LoVo (cell line): ENCODE measurements at regions not wholly inside any gene's neighbourhood (a gene's known extent, or its start where the extent isn't known, plus 50 kb on each side); places are given as distances from the start of the nearest gene placed in this dataset.

Experiments used
- DNase-seq: peaks from one replicate; pipeline ENCODE4 v3.0.0-alpha.2; 2016; ENCODE audit warnings: low spot score

DNA sequence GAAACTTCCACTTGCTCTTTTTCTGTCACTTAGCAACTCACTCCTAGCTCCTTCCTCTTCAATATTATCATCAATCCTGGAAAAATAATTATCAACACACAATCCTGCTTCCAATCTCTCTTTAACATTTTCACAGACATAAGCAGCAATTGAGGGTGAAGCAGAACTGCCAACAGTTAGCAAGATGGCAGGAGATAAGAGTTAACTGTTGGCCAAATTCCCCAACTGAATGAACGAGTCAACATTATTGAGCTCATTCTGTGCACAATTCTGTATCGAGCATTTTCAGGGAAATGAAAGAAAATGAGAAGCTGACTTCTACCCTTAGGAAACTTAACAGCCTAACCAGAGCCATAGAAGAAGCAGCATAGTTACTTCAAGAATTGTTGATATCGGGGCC lies 152.0 kb downstream of the KCNA5 start:
- DNase-seq, result no peak

DNA sequence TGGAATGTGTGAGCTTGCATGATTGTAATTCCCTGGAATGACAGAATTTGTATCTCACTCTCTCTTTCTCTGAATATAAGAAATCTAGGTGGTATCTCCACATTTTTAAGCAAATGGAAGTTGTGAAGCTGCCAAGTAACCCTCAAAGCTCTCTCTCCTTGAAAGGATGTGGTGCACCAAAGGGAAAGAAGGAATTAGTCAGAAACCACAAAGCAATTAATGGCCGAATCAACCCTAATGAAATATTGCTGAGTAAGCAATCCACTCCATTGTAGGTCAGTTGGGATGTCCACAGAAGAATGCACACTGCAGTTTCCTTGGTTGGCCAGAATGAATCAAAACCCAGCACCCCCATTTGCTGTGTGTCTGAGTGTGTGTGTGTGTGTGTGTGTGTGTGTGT lies 153.5 kb downstream of the KCNA5 start:
- DNase-seq, result no peak

DNA sequence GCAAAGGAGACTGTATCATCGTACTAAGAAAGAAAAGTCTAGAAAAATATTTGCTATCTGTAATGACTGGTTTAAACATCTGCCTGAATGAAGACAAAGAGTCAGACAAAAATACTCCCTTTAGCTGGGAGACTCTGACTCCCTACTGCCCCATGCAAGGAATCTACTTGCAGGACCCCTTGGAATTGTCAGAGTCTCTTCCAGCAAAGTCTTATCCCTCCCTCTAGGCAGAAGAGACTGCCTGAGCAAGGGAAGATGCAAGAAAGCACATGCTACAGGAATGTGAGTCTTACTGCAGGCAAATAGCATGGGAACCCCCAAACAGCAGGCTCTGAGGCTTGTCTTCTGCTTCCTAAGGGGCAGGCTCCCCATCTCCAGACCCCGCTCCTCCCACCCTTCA lies 154.0 kb downstream of the KCNA5 start:
- DNase-seq, result no peak

DNA sequence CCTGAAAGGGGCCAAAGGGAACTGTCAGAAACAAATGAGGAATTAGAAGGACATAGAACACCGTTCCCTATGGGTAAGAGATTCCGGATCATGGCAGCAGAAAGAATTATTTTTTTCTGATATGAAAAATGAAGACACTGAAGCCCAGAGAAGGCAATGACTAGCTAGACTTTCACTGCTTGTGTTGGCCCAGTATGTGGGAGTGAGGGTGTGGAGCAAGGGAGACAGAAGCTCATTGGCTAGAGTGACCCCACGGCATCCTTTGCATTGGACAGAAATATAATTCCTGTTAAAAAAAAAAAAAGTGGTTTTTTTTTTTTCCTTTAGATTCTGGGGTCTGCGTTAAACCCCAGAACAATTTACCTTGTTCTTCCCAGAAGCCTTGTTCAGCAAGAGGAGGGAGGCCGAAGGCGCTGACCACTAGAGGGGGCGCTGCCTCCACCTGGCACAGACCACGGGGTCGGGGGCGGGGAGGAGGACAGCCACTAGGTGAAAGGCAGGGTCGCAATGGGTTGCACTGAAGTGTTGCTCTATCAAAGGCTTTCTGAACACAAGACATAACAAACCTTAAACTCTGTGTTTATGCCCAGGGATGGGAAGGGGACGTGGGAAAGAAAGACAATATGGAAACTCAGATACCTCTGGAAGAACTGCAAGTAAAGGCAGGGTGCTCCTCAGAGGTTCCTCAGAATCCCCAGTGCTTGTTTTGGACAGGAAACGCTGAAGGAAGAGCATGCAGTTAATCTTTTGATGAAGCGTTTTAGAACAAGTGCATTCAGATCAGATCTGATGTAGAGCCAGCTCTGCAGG lies 156.8 kb downstream of the KCNA5 start:
- no peak for DNase-seq

DNA sequence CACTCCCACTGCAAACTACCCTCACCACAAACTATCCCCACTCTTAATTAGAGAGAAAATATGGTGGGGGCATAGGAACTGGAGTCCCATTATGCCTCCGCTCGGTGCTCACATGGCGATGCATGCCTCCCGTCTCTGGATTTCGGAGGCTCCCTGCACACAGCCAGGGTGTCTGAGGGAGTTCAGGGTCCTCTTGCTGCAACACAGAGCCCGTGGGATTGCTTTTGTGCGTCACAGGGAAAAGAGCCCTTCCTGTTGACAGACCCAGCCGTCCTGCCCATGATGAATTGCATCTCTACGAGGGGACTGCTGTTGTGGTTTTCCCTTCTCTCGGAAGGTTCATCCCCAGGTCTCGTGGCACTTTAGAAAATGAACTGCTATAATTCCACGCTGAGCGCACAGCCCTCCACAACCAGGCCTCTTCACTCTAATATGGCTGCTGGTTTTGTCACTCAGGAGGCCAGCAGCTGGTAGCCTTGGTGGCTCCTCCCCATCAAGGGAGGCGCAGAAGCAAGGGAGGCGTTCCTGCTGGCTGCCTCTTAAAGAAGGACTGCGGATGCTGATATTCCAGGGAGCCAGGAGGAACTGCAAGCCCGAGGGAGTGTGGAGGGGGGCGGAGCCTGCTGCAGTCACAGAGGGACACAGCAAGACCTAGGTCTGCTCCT lies 158.0 kb downstream of the KCNA5 start:
- DNase-seq, result no peak

DNA sequence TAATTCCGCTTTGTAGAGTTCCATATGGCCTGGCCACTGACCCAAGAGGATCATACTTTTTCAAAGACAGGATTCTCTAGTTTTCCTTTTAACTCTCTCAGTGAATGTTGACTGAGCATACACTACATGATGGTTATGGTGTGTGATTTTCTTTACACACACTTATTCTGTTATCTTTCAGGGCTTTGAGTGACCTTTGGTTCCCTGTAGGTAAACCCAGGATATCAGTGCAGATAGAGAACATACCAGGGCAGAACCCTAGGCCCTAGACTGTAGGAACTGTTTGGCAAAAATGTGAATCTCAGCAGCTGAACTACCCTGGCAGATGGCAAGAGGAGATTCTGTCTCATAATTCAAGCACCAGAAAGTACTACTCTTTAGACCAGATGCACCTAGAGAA lies 159.6 kb downstream of the KCNA5 start:
- DNase-seq, result no peak

DNA sequence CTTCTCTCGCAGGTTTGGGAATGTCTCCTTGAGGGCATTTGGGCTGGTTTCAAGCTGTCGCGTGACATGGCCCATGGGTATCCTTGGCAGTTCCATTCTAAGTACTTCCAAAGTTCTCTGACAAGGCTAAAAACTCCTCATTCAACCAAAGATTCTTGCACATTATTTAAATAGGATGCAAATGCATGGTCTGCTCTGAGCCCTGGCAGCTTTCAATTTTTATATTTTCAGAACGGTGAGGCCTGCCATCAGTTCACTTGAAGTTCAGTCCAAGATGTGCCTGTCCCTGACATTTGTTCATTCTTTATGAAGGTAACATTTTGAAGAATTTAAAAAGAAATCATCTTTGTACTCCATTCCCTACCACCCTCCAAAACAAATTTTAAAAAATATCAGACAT lies 160.0 kb downstream of the KCNA5 start:
- DNase-seq, result no peak

DNA sequence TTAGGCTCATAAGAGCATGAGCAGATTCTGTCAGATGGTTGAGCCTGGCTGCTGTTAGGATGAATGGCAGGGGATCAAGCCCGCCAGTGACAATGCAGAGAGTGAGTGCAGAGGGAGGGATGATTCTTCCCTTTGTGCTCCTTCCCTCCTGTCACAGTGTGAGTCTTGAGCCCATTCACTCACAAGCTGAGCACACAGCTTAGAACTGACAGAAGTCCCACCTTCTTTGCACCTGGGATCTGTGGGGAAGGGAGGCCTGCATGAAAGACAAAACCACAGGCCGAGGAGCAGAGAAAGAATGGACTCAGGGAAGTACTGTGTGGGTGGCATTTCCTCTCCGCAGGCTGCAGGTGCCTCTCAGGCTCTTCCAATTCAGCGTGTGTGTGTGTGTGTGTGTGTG lies 160.6 kb downstream of the KCNA5 start:
- no peak for DNase-seq

DNA sequence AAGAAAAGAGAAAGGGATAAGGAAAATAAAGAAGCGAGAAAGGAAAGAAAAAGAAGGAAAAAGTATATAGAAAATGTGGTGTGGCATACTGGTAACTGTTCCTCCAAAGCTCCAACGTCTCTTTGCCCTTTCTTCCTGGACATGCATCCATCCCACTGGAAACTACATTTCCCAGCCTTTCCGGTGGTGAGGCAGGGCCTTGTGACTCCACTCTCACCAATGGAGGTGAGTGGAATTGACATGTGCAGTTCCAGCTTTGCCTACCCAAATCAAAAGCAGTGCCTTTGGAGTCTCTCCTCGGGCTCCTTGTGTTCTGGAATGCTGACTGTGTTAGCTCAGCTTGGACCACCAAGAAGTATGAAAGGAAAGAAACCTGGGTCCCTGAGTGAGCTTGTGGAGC lies 161.2 kb downstream of the KCNA5 start:
- DNase-seq, result no peak

DNA sequence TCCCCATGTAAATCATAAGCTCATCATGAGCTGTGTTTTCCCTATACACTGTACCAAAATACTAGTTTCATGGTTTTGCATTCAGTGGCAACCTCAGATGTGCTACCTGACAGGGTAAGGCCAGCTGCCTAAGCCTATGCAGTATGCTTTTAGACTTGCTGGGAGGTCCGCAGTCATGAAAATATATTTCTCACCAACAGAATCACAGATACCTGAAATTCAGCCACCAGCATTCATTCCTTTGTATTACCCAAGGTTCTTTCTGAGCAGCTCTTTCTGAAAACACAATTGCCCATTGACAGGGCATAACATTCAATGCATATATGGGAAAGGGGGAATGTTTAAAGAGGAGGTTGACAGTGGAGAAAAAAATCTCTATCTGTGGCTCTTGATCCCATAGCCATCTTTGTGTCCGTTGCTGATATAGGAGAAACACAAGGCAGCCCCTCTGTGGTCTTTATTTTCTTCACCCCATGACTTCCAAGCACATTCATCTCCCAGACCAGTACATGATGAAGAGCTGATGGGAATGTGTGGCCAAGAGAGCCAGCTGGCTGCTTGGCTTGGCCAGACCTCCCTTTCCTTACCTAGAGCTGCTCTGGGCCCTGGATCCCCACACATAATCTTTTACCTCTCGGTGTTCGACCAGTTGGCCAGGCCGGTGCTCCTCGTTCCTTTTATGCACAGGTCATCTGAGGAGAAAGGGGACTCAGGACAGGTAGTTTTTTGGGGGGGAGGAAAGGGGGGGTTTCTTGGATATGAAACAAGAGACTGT lies 162.9 kb downstream of the KCNA5 start:
- DNase-seq, result no peak

DNA sequence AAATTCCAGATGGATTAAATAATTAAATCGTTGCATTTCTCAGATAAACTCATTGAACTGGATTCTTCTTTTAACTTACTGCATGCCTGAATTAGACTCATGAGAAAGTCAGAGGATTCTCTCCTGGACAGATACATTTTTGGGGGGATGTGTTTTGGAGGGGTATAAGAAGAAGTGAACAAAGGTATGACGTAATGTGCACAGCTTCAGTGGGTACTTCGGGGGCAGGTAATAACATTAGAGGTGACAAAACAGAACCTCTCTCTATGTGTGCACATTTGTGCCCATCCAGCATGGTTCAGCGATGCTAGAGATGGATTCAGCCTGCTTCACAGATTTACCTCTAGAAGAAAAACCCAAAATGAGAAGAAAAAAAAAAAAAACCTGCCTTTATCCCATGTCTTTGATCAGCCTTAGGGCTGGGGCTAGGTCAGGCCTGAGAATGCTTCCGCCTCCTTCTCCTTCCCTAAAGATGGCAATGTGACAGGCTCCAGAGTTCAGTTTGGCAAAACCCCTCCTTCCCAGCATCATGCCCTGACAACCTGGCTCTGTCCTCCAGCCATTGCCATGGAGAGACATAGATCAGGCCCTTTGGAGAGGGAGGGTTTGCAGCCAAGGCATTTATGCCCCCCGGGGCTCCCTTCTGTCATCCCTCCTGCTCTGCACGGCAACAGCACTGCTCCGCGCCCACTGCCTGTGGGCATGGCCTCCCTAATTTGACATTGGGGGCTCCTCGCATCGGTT lies 166.7 kb downstream of the KCNA5 start:
- no peak for DNase-seq

DNA sequence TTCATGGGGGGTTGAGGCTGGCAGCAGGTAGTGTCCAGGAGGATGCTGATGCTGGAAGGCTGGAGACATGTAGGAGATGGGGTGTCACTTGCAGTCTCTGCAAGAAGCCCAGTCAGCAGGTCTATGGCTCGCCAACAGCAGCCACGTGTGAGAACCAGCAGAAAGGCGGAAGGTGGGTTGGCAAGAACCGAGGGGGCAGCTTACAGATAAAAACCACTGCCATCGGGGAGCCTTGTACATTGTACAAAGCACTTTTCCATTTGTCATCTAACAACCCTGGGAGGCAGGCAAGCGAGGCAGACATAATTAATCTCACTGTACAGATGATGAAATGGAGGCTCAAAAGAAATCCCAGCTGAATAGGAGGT lies 167.2 kb downstream of the KCNA5 start:
- DNase-seq, result no peak

DNA sequence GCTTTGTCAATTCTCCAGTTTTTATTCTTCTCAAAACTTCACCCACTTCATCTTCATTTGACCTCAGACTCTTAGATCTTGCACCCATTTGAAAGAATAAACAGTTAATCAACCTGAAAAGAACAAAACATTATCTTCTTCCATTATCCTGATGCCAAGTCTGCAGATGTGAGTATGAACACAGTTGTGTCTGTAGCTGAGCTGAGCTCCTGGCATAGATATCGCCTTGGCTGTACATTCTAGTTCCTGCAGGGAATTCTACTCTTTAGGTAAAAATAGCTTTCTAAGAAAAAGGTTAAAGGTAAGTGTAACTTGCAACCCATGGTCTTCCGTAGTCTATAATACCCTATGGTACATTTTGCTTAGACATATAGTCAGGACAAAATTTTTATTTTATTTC lies 169.7 kb downstream of the KCNA5 start:
- DNase-seq, result no peak

DNA sequence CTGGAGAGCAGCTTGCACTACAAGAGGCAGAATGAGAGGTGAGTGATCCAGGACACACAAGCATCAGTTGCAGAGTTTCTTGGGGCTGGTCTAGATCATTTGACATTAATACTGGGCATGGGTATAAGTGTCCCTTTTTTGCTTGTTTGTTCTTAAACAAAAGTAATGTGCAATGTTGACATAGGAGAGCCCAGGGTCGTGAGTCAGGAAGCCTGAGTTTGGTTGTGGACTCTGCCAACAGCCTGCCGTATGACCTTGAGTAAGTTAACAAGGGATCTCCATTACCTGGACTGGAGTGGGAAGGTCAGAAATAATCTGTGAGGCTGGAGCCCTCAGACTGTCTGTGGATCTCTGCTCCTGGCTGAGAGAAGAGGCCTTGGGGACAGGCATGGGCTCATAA lies 170.3 kb downstream of the KCNA5 start:
- DNase-seq, result no peak

DNA sequence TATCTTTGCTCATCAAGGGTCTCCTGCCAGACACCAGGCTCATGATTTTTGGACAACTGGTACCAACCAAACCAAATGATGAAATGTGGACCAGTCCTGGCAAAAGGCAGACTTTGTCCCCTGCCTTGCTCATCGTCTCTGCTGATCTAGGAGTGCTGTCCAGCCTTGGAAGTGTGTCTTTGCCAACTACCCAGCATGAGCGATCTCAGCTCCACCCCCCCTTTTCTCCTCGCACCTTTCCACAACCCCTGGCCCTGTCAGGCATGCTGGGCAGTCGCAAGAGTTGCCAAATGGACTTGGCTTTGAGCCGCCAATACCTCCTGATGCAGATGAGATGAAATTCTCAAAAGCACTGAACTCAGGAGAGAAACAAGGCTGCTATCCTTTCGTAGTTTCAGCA lies 174.3 kb downstream of the KCNA5 start:
- DNase-seq, result no peak

DNA sequence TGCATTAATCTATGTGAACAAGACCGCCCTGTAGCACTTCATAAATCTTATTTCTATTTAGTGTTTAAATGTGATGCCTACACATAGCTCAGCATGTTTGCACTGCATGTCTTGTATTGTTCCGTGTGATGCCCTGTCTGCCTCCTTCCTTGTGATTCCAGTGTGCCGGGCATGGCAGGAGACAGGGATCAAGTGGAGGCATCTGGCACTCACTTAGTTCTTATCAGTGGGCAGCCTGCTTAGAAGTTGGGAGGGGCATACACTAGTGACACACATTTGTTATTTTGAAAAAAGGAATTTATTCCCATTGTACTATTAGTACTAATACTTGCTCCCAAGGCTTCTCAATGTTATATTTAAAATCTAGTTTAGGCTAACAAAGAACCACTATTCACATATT lies 176.4 kb downstream of the KCNA5 start:
- no peak for DNase-seq

DNA sequence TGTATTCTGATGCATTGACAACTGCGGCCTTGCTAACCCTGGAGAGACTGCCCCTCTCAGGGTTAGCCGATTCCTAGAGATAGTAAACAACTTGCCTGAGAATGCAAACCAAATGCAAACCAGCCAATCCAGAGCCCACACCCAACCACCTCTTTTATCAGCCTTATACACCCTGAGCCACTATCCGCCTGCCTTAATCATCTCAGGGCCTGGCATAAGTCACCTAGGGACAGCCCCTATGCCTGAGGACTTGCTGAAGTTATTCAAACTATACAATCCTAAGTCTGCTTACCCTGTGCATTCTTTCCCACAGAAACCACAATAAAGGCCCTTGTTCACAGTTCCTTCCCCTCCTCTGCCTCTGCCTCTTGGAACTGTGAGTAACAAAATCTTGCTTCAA lies 177.2 kb downstream of the KCNA5 start:
- DNase-seq, result no peak

DNA sequence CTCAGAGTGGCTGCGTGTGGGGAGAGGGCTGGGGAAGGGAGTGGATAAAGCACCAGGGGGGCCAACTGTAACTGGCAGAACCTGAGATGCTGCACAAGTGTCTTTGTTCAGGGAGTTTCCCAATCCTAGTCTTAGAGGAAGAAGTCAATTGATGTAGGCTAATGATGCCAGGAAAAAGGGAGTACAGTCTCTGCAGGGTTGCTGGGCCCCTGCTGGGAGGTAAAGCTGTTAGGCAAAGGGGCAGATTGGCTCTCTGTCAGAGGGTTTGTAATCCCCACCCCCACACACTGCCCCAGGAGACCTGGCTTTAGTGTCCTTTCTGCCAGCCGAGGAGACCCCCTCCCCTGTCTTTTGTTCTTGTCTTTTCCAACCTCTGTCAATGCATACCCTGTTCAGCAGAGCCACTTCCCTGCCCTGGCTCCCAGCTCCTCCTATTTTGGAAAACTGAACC lies 178.4 kb downstream of the KCNA5 start:
- DNase-seq, result no peak

DNA sequence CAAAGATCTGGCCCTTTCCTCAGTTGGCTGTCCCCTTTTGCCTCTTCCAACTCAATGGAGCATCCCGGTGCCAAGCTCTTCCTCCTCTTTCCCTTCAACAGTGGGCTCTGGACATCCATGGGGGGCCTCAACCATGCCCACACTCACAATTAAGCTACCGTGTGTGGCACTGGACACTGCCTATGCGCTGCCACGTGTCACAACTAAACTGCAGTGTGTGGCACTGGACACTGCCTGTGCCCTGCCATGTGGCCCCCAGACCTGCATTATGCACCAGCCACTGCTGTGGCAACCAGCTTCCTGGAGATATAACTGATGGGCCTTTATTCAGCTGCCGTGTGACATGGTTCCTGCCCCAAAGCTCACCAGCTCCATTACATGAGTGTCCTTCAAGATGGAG lies 179.1 kb downstream of the KCNA5 start:
- no peak for DNase-seq

DNA sequence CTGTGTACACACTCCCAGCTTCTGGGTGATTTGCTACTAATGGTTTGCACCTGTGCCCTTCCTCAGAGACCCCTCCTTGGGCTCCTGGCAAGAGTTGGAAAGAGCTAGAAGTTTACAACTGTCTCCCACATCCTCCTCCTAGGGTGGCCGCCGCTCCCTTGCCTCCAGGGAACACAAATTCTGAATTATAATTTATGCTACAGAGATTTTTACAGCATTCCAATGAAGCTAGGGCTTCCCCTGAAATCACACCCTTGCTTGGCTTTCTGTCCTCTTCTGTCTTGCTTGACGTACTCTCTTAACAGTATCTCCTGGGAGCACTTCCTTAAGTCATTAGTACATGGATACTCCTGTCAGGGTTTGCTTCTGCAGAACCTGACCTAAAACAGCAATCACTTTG lies 180.2 kb downstream of the KCNA5 start:
- no peak for DNase-seq

DNA sequence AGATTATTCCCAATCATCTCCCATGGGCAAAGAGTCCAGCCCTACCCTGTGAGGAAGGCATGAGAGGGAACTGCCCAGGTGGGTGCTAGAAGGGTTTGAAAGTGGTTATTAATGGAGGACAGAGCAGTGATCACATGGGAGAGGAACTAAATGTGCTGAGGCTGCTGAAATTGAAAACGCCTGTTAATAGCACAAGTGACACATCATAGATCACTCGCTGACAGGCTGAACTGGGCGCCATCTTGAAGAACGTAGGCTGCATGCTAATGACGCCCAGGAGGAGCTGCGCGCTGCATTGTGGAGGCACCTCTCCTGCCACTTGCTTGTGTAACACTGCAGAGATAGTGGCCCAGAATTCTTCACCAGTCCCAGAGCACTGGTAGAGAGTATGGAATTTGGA lies 182.9 kb downstream of the KCNA5 start:
- DNase-seq, result no peak

DNA sequence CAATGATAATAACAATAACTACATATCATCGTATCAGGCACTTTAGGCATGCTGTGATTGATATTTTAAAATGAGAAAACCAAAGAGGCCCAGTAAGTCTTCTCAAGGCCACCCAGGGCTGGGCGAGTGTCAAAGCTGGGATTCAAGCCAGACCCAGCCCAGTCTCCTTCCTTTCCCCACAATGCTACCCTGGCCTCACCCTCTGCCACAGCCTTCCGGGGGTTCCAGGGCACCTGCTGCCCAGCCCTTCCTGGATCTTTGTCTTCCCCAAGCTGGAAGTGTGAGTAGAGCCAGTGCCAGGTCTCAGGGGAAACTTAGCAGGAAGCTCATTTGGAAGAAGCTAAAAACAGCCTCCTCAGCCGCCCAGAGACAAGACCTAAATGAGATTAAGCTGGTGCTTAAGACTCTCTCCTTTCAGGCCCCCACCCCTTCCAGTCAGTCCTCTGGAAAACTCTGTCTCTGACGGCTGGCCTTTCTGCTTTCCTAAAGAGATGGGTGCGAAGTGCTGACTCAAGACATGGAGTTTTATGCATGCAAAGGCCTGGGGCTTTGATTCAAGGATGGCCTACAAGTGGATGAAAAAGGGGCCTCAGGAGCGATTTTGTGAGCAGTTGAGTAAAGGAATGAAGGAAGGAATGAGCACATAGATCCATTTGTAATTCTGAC lies 184.2 kb downstream of the KCNA5 start:
- DNase-seq, result no peak
